ENCODE measurements at regions not wholly inside any gene's neighbourhood (a gene's known extent, or its start where the extent isn't known, plus 50 kb on each side); places are given as distances from the start of the nearest gene placed in this dataset.
A peak's percentile ranks its signal among the peaks of the same experiment; 100 is the strongest.
"Not testable (repeated sequence)": the region's sequence is repeated elsewhere in the genome, so short reads cannot be mapped to it uniquely, and the experiment has no call there.

GRCh38 chr13:71290963-71291841 lies 575.8 kb downstream of the DACH1 start:
- Histone ChIP-seq H3K4me2 (peak overlapping the region; percentile 48), H3K4me1 (ENCODE audit: low read depth, poor library complexity, severe bottlenecking) (peaks cover 30% of the 10 kb centered on the region), H3K27ac (peak overlapping the region; percentile 90), H3K4me3 (IDR thresholded peaks at IDR 0.05; ENCODE audit: insufficient read depth, low read depth, low read length) (no peak overlapping the region), H4K20me1 (ENCODE audit: insufficient read depth) (no peaks in the 10 kb centered on the region), H3K36me3 (ENCODE audit: insufficient read depth) (no peaks in the 10 kb centered on the region), H3K79me2 (ENCODE audit: insufficient read depth, low read depth) (no peaks in the 10 kb centered on the region), H2AFZ (ENCODE audit: low read depth) (peak overlapping the region; percentile 36; the same call in 1 of the 2 replicates), H3K27me3 (ENCODE audit: insufficient read depth, low read depth) (no peaks in the 10 kb centered on the region), H3K9ac (peak overlapping the region; percentile 39; the same call in 1 of the 2 replicates)
- TF ChIP-seq, protein P1, sequence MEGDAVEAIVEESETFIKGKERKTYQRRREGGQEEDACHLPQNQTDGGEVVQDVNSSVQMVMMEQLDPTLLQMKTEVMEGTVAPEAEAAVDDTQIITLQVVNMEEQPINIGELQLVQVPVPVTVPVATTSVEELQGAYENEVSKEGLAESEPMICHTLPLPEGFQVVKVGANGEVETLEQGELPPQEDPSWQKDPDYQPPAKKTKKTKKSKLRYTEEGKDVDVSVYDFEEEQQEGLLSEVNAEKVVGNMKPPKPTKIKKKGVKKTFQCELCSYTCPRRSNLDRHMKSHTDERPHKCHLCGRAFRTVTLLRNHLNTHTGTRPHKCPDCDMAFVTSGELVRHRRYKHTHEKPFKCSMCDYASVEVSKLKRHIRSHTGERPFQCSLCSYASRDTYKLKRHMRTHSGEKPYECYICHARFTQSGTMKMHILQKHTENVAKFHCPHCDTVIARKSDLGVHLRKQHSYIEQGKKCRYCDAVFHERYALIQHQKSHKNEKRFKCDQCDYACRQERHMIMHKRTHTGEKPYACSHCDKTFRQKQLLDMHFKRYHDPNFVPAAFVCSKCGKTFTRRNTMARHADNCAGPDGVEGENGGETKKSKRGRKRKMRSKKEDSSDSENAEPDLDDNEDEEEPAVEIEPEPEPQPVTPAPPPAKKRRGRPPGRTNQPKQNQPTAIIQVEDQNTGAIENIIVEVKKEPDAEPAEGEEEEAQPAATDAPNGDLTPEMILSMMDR (conservative IDR thresholded peaks at IDR 0.05; ENCODE audit: low read depth, low read length) = no peak

- not testable (repeated sequence) for H3K4me3 ChIP-seq (IDR thresholded peaks at IDR 0.05; ENCODE audit: insufficient read depth, low read depth, low read length); H3K79me2 ChIP-seq (ENCODE audit: insufficient read depth, low read depth); H3K4me2 ChIP-seq; H4K20me1 ChIP-seq (ENCODE audit: insufficient read depth); H3K36me3 ChIP-seq (ENCODE audit: insufficient read depth); H2AFZ ChIP-seq (ENCODE audit: low read depth); H3K27ac ChIP-seq; H3K27me3 ChIP-seq (ENCODE audit: insufficient read depth, low read depth); H3K9ac ChIP-seq
- peaks cover 30% of the 10 kb centered on the region for H3K4me1 ChIP-seq (ENCODE audit: low read depth, poor library complexity, severe bottlenecking)
Measured at GRCh38 chr13:71289980-71290379, 577.0 kb downstream of the DACH1 start.

DNA sequence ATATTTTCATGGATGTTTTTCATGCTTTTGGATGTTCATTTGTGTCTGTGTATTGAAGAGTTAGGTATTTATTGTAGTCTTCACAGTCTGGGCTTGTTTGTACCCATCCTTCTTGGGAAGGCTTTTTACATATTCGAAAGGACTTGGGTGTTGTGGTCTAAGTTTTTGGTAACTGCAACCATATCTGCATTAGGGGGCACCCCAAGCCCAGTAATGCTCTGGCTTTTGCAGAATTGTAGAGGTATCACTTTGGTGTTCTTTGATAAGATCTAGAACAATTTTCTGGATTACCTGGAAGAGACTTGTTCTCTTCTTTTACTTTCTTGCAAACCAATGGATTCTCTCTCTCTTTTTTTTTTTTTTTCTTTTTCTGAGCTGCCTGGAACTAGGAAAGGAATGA lies 581.3 kb downstream of the DACH1 start:
- Histone ChIP-seq H3K9ac (no peak overlapping the region), H3K4me2 (no peak overlapping the region)
- TF ChIP-seq, protein P1 (conservative IDR thresholded peaks at IDR 0.05; ENCODE audit: low read depth, low read length) = no peak

GRCh38 chr13:71278512-71278911 lies 588.5 kb downstream of the DACH1 start:
- Histone ChIP-seq H3K27me3 (ENCODE audit: insufficient read depth, low read depth) (no peaks in the 10 kb centered on the region), H3K4me1 (ENCODE audit: low read depth, poor library complexity, severe bottlenecking) (no peaks in the 10 kb centered on the region), H4K20me1 (ENCODE audit: insufficient read depth) (no peaks in the 10 kb centered on the region), H3K36me3 (ENCODE audit: insufficient read depth) (no peaks in the 10 kb centered on the region), H3K9ac (no peak overlapping the region), H3K4me2 (no peak overlapping the region), H3K4me3 (IDR thresholded peaks at IDR 0.05; ENCODE audit: insufficient read depth, low read depth, low read length) (no peak overlapping the region), H3K79me2 (ENCODE audit: insufficient read depth, low read depth) (no peaks in the 10 kb centered on the region), H3K27ac (no peak overlapping the region), H2AFZ (ENCODE audit: low read depth) (no peak overlapping the region)
- TF ChIP-seq, protein P1 (conservative IDR thresholded peaks at IDR 0.05; ENCODE audit: low read depth, low read length) = no peak

More for the DNA sequence above, 581.3 kb downstream of the DACH1 start:
- H2AFZ ChIP-seq (ENCODE audit: low read depth) = no peak overlapping the region
- H3K79me2 ChIP-seq (ENCODE audit: insufficient read depth, low read depth) = no peaks in the 10 kb centered on the region
- no peaks in the 10 kb centered on the region for H3K36me3 ChIP-seq (ENCODE audit: insufficient read depth)
- H3K4me1 ChIP-seq (ENCODE audit: low read depth, poor library complexity, severe bottlenecking) = no peaks in the 10 kb centered on the region
- H3K4me3 ChIP-seq (IDR thresholded peaks at IDR 0.05; ENCODE audit: insufficient read depth, low read depth, low read length) = no peak overlapping the region
- no peaks in the 10 kb centered on the region for H3K27me3 ChIP-seq (ENCODE audit: insufficient read depth, low read depth)
- no peaks in the 10 kb centered on the region for H4K20me1 ChIP-seq (ENCODE audit: insufficient read depth)
- H3K27ac ChIP-seq = no peak overlapping the region
